Muscle of back (tissue), 3 donors: ENCODE measurements at regions not wholly inside any gene's neighbourhood (a gene's known extent, or its start where the extent isn't known, plus 50 kb on each side); places are given as distances from the start of the nearest gene placed in this dataset.
A peak's percentile ranks its signal among the peaks of the same experiment; 100 is the strongest.

Source experiments
- DNase-seq, 3 donors: peaks; one replicate each; pipeline versions ENCODE4 v3.0.0 to v3.0.0-alpha.2; 2013

DNA sequence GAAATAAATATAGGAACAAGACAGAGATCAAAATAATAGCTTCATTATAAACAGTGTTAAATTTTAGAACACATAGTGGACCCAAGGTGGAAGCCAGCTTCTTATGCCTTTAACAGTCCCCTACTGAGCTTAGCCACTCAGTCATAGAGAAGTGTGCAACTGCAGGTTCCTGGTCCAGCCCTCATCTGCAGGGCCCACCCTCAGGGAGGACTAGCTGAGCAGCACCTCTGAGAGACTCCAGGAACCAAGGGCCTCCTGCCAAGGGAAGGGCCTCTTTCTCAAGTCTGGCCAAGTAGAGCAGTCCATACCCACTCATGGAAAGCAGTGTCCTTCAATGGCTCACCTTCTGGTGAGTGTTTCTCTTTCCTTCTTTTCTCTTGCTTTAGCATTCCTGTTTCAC, 173.7 kb upstream of the PRPS1L1 start:
- no peak for DNase-seq

GRCh38 chr7:18202315-18203045, 174.8 kb upstream of the PRPS1L1 start:
- no peak for DNase-seq

- DNase-seq: no peak
These were observed 178.7 kb upstream of the PRPS1L1 start for GRCh38 chr7:18206331-18206730.

DNA sequence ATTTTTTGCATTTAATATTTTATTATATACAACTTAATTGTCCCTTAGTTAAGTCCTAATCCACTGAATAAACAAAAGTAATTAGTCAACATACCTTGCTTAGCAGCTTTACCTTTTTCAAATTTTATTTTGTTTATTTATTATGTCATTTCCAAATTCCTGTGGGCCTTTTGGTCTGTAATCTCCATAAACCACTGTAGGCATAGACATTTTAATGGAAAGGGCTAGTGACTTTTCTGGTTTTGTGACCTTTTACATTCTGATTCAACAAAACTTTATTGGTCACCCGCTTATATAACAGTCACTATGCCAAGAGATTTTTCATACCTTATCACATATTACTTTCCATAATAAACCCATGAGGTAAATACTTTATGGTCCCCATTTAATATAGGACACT, 181.3 kb upstream of the PRPS1L1 start:
- no peak for DNase-seq

- DNase-seq: no peak
These were observed 182.7 kb upstream of the PRPS1L1 start for GRCh38 chr7:18210377-18210776.

DNA sequence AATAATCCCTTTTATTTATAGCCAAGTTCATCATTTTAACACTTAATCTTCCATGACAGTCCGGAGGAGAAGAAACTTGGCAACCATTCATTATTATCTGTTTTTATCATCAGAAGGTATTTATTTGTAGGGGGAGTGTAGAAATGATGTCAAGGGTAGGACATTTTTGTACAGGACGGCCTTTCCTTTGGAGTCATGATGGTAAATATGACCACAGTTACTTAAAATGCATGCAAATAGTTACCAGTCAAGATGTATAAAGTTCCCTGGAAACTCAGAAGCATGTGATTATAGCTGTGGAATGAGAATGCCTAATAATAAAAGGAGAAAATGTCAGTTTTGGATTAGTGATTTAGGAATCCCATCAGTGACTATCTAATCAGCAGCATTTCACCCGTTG, 183.1 kb upstream of the PRPS1L1 start:
- DNase-seq: no peak

DNA sequence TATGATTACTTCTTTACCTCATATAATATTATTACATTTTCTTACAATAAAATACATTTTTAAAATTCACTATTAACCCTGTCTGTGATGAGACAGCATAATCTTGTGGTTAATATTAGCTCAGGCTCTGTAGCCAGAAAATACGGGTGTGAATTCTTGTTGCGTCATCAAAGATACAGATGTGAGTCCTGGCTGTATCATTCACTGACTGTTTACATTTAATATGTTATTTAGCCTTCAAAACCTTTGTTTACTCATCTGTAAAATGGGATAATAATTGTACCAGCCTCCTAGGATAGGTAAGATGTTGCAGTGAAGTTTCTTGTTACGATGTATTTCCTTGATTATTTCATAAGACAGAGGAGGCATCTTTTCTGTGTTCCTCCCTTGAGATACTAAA, 184.7 kb upstream of the PRPS1L1 start:
- no peak for DNase-seq

DNA sequence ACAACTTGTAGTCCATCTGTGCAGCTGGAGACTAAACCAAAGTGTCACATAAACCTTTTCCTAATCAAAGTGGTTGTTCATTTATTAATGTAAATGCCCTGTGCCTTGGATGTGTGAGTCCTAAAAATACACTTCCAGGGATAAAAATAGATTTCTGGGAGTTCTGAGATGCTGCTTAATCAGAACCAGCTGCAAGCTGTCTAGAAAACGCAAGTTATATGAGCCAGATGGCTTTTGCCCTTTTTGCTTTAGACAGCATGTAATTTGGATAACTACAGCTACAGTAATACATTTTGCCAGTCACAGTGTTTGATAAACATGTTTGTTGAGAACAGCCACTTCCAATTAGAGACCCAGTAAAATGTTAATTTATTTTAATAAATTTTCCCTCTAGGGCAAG, 185.1 kb upstream of the PRPS1L1 start:
- DNase-seq: peak; percentile 54 to 75 (median 60)

DNA sequence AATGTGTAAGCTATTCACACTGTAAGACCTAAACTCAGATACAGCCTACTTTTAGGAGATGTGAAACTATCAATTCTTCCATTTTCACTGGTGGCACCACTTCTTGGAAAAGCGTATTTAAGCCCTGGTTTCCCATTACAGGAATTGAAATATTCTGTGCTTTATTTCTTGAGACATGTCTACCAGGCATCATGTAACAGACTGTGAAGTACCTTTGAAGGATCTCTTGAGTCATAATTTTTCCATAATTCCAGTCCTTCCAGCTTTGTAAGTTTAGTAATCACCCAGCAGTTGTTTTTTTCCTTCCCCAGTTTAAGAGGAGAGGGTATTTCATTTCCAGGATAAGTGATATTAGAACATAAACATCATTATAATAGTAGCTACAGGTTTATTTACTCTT, 186.0 kb upstream of the PRPS1L1 start:
- DNase-seq: no peak

DNA sequence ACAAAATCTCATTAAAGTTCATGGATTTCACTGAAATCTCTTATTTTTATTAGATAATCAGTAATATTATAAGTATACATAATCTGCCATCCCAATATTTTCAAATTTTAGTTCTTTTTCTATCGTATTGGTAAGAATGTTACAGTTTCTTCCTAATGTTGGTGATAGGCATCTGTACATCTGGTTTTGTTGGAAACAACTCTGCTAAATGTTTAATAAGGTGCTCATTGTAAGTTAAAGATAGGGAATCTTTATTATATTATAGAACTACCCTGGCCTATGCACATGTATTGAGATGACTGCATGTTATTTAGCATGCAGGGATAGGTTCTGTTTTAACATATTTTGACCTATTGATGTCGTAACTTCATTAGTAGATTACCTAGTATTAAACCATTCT, 188.6 kb upstream of the PRPS1L1 start:
- DNase-seq: no peak

- DNase-seq: no peak
These were observed 194.0 kb upstream of the PRPS1L1 start for GRCh38 chr7:18221377-18222293.

- DNase-seq: no peak
These were observed 195.0 kb upstream of the PRPS1L1 start for GRCh38 chr7:18222636-18223035.

DNA sequence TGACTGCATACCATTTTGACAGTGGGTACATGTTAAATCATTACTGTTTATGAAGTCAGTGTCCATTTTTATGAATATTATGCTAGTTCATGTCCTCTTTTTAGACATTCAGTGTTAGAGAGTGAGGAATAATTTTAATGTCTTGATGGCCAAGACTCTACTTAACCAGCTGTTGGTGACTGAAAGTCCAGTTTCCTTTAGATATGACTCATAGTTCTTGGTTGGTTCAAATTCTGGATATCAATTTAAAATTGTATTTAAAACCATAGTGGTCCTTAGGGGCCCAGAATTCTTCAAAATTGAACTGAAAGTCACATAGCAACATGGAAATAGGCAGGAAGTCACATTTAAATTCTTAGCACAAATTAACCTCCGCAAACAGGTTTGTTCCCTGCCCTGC, 196.5 kb upstream of the PRPS1L1 start:
- DNase-seq: no peak

GRCh38 chr7:18225067-18225466, 197.4 kb upstream of the PRPS1L1 start:
- DNase-seq: no peak

GRCh38 chr7:18226598-18226997, 199.0 kb upstream of the PRPS1L1 start:
- DNase-seq: no peak

DNA sequence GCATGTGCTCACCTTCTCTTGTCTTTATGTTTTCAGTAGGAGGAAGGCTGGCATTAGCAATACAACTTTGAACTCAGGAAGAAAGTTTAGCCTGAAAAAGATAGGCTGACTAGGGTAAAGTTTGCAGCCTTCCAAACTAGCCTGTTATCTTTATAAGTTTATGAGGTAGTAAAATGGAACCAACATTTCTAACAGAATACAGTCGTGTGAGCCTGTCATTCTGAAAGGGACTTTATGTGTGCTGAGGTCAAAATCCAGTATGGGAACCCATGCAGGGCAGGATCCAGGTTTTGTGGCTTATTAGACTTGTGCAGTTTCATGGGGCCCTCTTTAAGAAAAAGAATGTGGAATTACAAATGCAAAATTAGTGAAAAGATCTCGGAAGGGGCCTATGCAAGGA, 201.0 kb upstream of the PRPS1L1 start:
- DNase-seq: no peak

DNA sequence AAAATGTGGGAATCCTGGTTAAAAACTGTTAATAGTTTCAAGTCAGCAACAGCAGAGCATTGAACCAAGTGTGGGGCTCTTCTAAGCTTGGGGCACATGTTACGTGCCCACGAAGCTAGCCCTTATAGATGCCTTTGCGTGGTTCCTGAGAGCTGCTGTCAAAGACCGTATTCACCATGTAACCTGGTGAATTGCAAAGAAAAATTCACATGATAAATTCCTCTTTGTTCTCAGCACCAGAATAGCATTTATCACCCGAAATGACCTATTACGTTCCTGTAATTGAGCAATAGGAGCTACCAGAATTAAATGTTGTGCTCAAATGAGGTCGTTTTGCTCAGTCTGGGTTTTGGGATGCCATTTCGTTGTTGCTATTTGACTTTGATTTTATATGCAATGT, 202.6 kb upstream of the PRPS1L1 start:
- no peak for DNase-seq

GRCh38 chr7:18231854-18232253, 204.2 kb upstream of the PRPS1L1 start:
- DNase-seq: no peak

GRCh38 chr7:18234519-18234918, 206.9 kb upstream of the PRPS1L1 start:
- DNase-seq: no peak

DNA sequence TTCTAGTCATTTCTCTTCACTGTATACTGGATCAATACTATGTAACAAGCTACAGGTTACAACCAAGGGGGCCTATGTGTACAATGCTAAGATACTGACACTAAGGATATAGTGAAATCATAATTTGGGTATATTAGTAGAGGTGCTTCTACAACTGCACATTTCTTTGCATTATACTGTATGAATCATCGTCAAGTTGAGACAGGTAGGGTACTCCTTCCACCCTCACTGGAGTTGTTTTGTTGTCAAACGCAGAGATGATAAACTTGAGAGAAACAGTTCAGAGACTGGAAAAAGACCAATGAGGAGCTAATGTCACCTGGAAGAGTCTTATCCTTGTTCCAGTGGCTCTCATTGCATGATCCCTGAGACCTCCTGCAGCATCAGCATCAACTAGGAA, 208.2 kb upstream of the PRPS1L1 start:
- no peak for DNase-seq

DNA sequence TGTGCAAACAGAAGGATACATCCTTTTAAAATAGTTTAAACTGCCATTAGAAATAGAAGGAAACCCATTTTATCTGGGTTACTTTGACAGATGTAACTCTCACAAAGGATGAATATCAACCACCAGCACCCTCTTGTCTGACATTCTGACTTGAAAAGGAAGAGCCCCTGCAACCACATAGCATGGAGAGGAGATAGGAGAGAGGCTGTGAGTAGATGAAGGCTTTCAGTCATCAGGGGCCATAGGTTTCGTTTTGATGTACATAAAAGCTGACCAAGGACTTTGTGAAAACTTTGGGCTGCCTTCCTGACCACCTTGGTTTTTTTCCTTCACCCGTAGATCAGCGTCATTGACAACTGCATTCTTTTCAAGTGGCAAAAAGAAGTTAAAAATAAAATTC, 211.6 kb upstream of the PRPS1L1 start:
- no peak for DNase-seq

GRCh38 chr7:18241543-18242231, 214.0 kb upstream of the PRPS1L1 start:
- DNase-seq: no peak

DNA sequence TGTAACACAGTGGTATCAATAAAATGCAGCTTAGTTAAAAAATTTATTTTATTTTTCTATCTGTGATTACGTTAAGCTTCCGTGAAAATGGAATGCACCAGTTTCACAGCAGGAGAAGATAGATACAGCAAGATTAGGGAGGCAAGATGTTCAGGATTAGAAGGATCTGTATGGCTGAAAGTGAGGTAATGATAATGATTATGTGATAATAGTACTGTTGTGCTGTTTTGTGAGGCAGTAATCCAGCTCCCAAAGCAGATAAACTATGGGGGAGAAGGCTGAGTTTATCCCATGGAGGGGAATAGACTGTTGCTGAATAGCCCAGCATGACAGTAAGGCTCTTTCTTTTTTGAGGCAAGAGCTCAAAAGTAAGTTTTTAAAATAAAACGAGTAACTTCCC, 216.1 kb upstream of the PRPS1L1 start:
- DNase-seq: no peak
